HepG2 (cell line): ENCODE measurements at regions not wholly inside any gene's neighbourhood (a gene's known extent, or its start where the extent isn't known, plus 50 kb on each side); places are given as distances from the start of the nearest gene placed in this dataset.

Experiments
- DR1 ChIP-seq: sonication (generic); formaldehyde crosslinking; IDR thresholded peaks from 2 replicates; pipeline ENCODE4 v1.8.0; 2021; ENCODE audit warnings: mild to moderate bottlenecking, missing genetic modification reagents, inconsistent platforms

- no peak for TF ChIP-seq DR1 (CRISPR knock-in tag)
- TF ChIP-seq, all 625 proteins: peak for 0
These were observed 780.3 kb downstream of the SUGCT start (continued) for GRCh38 chr7:40915071-40915470.
